ENCODE measurements at regions not wholly inside any gene's neighbourhood (a gene's known extent, or its start where the extent isn't known, plus 50 kb on each side); places are given as distances from the start of the nearest gene placed in this dataset.

DNA sequence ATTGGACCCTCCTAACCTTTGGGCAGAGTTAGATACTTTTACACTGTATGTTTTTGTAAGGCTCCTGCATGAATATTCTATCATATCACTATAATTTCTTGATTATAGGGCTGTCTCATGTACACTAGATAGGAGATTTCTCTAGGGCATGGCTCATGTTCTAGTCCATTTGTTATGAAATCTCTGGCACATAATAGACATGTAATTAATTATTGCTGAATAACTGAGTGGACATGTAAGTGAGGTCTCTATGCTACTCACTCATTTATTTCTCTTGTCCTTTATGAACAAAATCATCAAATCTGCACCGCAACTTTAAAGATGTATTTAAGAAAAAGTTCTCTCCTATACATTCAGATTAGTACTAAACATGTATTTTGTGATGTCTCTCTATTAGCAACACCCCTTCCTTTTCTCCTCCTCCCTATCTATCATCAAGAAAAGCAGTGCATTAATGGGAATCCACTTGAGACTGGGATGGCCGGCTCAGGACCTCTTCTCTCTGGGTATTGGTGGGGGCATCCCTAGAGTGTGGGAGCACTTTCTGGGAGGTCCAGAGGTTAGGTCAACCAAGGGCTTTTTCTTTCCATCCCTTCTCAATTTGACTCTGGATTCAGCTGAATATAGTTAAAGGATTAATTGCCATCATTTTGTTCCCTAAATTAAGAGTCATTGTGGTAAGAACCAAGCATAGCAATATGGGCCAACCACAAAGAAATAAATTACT lies 168.0 kb upstream of the HMGA2 start:
- TF ChIP-seq, protein P1, sequence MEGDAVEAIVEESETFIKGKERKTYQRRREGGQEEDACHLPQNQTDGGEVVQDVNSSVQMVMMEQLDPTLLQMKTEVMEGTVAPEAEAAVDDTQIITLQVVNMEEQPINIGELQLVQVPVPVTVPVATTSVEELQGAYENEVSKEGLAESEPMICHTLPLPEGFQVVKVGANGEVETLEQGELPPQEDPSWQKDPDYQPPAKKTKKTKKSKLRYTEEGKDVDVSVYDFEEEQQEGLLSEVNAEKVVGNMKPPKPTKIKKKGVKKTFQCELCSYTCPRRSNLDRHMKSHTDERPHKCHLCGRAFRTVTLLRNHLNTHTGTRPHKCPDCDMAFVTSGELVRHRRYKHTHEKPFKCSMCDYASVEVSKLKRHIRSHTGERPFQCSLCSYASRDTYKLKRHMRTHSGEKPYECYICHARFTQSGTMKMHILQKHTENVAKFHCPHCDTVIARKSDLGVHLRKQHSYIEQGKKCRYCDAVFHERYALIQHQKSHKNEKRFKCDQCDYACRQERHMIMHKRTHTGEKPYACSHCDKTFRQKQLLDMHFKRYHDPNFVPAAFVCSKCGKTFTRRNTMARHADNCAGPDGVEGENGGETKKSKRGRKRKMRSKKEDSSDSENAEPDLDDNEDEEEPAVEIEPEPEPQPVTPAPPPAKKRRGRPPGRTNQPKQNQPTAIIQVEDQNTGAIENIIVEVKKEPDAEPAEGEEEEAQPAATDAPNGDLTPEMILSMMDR (IDR thresholded peaks at IDR 0.05; ENCODE audit: low read depth, low read length, missing input control) = no peak
- TF ChIP-seq GABPA (IDR thresholded peaks at IDR 0.05 in 1 of 2, conservative IDR thresholded peaks at IDR 0.05 in 1 of 2) = no peak

Data from liver (tissue), 3 donors.